CD8-positive, alpha-beta memory T cell (primary cell): ENCODE measurements at regions not wholly inside any gene's neighbourhood (a gene's known extent, or its start where the extent isn't known, plus 50 kb on each side); places are given as distances from the start of the nearest gene placed in this dataset.

Source experiments
- CTCF ChIA-PET: fragments of 350-600 bp; sonication (Branson Sonifier 250); formaldehyde crosslinking; loops from one replicate; lab custom pipeline; 2021; ENCODE audit warnings: antibody characterized with exemption; lab: Charles Lee
- POLR2A ChIA-PET: fragments of 350-600 bp; sonication (Branson Sonifier 250); formaldehyde crosslinking; loops from one replicate; lab custom pipeline; 2021; ENCODE audit warnings: antibody characterized with exemption; lab: Charles Lee
- DNase-seq, 5 donors: peaks; one replicate each; pipeline versions ENCODE4 v3.0.0 to v3.0.0-alpha.2; 2020 to 2022; ENCODE audit warnings: mixed read lengths in 1 of 5
- H3K27ac ChIP-seq: one replicate; pipeline ENCODE4 v1.7.0; 2013; ENCODE audit warnings: low read depth, mild to moderate bottlenecking, low read length, moderate library complexity
- H3K27me3 ChIP-seq: 2 replicates; pipeline ENCODE4 v1.7.0; 2013; ENCODE audit warnings: low read length, mild to moderate bottlenecking; ENCODE audit not compliant: insufficient read depth, poor library complexity, severe bottlenecking
- H3K36me3 ChIP-seq: 2 replicates; pipeline ENCODE4 v1.7.0; 2013; ENCODE audit warnings: mild to moderate bottlenecking, low read length, moderate library complexity; ENCODE audit not compliant: insufficient read depth
- H3K4me1 ChIP-seq: 2 replicates; pipeline ENCODE4 v1.7.0; 2013; ENCODE audit warnings: mild to moderate bottlenecking, low read length, moderate library complexity; ENCODE audit not compliant: insufficient read depth
- H3K4me3 ChIP-seq: 2 replicates; pipeline ENCODE4 v1.7.0; 2013; ENCODE audit warnings: mild to moderate bottlenecking, low read length
- H3K9me3 ChIP-seq: 2 replicates; pipeline ENCODE4 v1.7.0; 2013; ENCODE audit warnings: mild to moderate bottlenecking, low read length
- H3K27ac Mint-ChIP-seq, 8 donors: one replicate each; pipeline ENCODE4 v1.8.0; 2020 to 2021; ENCODE audit warnings: mixed read lengths in 8 of 8, mild to moderate bottlenecking in 6 of 8, inconsistent platforms in 3 of 8, moderate library complexity in 3 of 8
- H3K27me3 Mint-ChIP-seq, 2 donors: one replicate each; pipeline ENCODE4 v1.8.0; 2020 to 2021; ENCODE audit warnings: mixed read lengths in 2 of 2, mild to moderate bottlenecking in 1 of 2, moderate library complexity in 1 of 2
- H3K36me3 Mint-ChIP-seq, 3 donors: one replicate each; pipeline ENCODE4 v1.8.0; 2020 to 2021; ENCODE audit warnings: mixed read lengths in 3 of 3, inconsistent platforms in 1 of 3, mild to moderate bottlenecking in 1 of 3
- H3K4me1 Mint-ChIP-seq, 3 donors: one replicate each; pipeline ENCODE4 v1.8.0; 2020 to 2021; ENCODE audit warnings: mixed read lengths in 3 of 3, inconsistent platforms in 1 of 3, mild to moderate bottlenecking in 1 of 3
- H3K4me3 Mint-ChIP-seq, 7 donors: one replicate each; pipeline ENCODE4 v1.8.0; 2020 to 2021; ENCODE audit warnings: mixed read lengths in 7 of 7, mild to moderate bottlenecking in 6 of 7, moderate library complexity in 4 of 7, inconsistent platforms in 2 of 7
- H3K9me3 Mint-ChIP-seq, 5 donors: one replicate each; pipeline ENCODE4 v1.8.0; 2020 to 2022; ENCODE audit warnings: mixed read lengths in 5 of 5, mild to moderate bottlenecking in 3 of 5, moderate library complexity in 2 of 5, inconsistent platforms in 1 of 5

DNA sequence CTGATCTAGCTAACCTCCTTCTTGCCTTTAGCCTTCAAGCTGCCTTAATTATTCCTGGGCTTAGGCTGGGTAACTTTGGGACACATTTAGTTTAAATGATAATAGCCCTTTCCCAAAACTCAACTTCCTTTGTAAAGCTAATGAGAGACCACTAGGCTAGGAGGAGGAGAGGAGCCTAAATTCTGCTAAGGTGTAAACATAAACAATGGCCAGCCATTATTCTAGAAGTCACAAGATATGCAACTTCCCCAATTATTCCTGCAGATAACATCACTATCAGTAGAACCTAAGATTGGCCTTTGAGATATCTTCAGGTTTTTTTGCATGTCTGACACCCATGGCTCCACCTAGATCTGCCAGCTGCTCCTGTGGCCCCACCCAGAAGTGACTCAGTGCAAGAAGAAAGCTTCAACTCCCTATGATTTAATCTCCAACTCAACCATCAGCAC, 131.2 kb upstream of the FAM20A start:
- CTCF ChIA-PET = no interaction called here
- Histone ChIP-seq H3K4me3 (no peak overlapping the region), H3K27ac (no peak overlapping the region), H3K9me3 (no peaks in the 10 kb centered on the region), H3K36me3 (no peaks in the 10 kb centered on the region), H3K4me1 (no peaks in the 10 kb centered on the region), H3K27me3 (no peaks in the 10 kb centered on the region)
- POLR2A ChIA-PET = no interaction called here
- Mint-ChIP-seq H3K27me3 (peaks cover 7 to 39% of the 10 kb centered on the region in 2 donors), H3K4me1 (no peaks in the 10 kb centered on the region), H3K9me3 (peaks cover 0 to 4% (median 0%) of the 10 kb centered on the region in 5 donors), H3K36me3 (peaks cover 0 to 2% (median 0%) of the 10 kb centered on the region in 3 donors), H3K4me3 (no peak overlapping the region), H3K27ac (no peak overlapping the region)
- no peak for DNase-seq

DNA sequence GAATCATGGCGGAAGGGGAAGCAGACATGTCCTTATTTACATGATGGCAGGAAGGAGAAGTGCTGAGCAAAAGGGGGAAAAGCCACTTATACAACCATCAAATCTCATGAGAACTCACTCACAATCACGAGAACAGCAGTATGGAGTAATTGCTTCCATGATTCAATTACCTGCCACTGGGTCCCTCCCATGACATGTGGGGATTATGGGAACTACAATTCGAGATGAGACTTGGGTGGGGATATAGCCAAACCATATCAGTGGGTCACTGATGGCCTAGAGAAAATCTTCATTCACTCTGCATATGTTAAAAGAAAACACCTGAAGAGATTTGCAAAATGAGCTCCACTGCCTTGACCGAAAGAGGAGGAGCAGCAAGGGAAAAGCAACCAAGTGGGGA, 130.3 kb upstream of the FAM20A start:
- Mint-ChIP-seq H3K36me3 (peaks cover 0 to 2% (median 0%) of the 10 kb centered on the region in 3 donors), H3K4me1 (no peaks in the 10 kb centered on the region), H3K9me3 (peaks cover 0 to 4% (median 0%) of the 10 kb centered on the region in 5 donors), H3K27me3 (peaks cover 10 to 37% of the 10 kb centered on the region in 2 donors), H3K27ac (no peak overlapping the region), H3K4me3 (no peak overlapping the region)
- no peak overlapping the region for H3K4me3 ChIP-seq
- ChIA-PET POLR2A (no interaction called here), CTCF (no interaction called here)
- H3K9me3 ChIP-seq = no peaks in the 10 kb centered on the region
- H3K4me1 ChIP-seq = no peaks in the 10 kb centered on the region
- H3K27ac ChIP-seq = no peak overlapping the region
- no peak for DNase-seq
- no peaks in the 10 kb centered on the region for H3K27me3 ChIP-seq
- no peaks in the 10 kb centered on the region for H3K36me3 ChIP-seq

DNA sequence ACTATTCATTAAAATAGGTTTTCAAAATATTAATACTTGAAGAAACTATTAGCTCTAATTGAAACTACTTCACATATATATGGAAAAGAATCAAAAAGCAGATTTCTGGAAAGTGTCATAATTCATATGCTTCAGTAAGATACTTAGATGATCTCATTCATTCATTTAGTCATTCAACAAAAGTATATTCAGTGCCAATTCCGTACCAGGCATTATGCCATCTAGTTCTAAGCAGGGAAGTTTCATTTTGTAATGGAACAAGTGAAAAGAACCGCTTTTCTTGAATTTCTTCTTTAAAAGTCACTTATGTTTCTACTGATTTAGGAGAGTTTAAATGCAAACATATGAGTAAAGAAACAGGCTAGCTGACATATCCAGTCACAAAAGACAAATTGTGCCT, 118.3 kb upstream of the FAM20A start:
- no peaks in the 10 kb centered on the region for H3K9me3 Mint-ChIP-seq
- H3K4me3 Mint-ChIP-seq = no peak overlapping the region
- POLR2A ChIA-PET = no interaction called here
- H3K27me3 ChIP-seq = no peaks in the 10 kb centered on the region
- peaks cover 16 to 50% of the 10 kb centered on the region in 2 donors for H3K27me3 Mint-ChIP-seq
- no peaks in the 10 kb centered on the region for H3K36me3 Mint-ChIP-seq
- H3K4me1 Mint-ChIP-seq = no peaks in the 10 kb centered on the region
- no peak overlapping the region for H3K4me3 ChIP-seq
- CTCF ChIA-PET = no interaction called here
- H3K4me1 ChIP-seq = no peaks in the 10 kb centered on the region
- H3K27ac Mint-ChIP-seq = no peak overlapping the region
- no peak for DNase-seq
- no peaks in the 10 kb centered on the region for H3K36me3 ChIP-seq
- no peaks in the 10 kb centered on the region for H3K9me3 ChIP-seq
- no peak overlapping the region for H3K27ac ChIP-seq

GRCh38 chr17:68718926-68719325, 117.8 kb upstream of the FAM20A start:
- H3K4me3 Mint-ChIP-seq = no peak overlapping the region
- Histone ChIP-seq H3K9me3 (no peaks in the 10 kb centered on the region), H3K27ac (no peak overlapping the region), H3K4me3 (no peak overlapping the region), H3K27me3 (no peaks in the 10 kb centered on the region), H3K36me3 (no peaks in the 10 kb centered on the region), H3K4me1 (no peaks in the 10 kb centered on the region)
- no peak for DNase-seq
- H3K9me3 Mint-ChIP-seq = no peaks in the 10 kb centered on the region
- ChIA-PET CTCF (no interaction called here), POLR2A (no interaction called here)
- H3K4me1 Mint-ChIP-seq = no peaks in the 10 kb centered on the region
- H3K27ac Mint-ChIP-seq = no peak overlapping the region
- H3K36me3 Mint-ChIP-seq = no peaks in the 10 kb centered on the region
- H3K27me3 Mint-ChIP-seq = peaks cover 17 to 52% of the 10 kb centered on the region in 2 donors

DNA sequence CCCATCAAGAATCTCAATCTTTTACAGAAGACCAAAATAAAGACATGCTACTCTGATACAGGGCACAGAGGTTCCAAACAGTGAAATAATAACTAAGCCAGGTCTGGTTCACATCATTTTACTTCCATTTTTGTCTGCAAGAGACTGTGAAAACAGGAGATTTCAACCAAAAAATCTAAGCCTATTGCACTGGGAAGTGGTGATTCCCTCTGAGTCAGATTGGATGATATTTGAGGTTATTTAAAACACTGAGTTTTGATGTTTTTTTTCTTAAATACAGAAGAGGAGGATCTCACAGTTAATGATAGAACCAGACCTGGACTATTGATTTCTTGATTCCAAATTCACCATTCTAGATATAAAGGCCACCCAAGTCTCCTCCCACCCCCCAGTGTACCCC, 117.3 kb upstream of the FAM20A start:
- no peak overlapping the region for H3K27ac Mint-ChIP-seq
- POLR2A ChIA-PET = no interaction called here
- no peaks in the 10 kb centered on the region for H3K4me1 Mint-ChIP-seq
- Histone ChIP-seq H3K9me3 (no peaks in the 10 kb centered on the region), H3K4me3 (no peak overlapping the region), H3K36me3 (no peaks in the 10 kb centered on the region), H3K27ac (no peak overlapping the region), H3K4me1 (no peaks in the 10 kb centered on the region), H3K27me3 (no peaks in the 10 kb centered on the region)
- H3K27me3 Mint-ChIP-seq = peaks cover 17 to 51% of the 10 kb centered on the region in 2 donors
- H3K36me3 Mint-ChIP-seq = no peaks in the 10 kb centered on the region
- CTCF ChIA-PET = no interaction called here
- no peak for DNase-seq
- no peaks in the 10 kb centered on the region for H3K9me3 Mint-ChIP-seq
- H3K4me3 Mint-ChIP-seq = no peak overlapping the region

GRCh38 chr17:68714676-68715075, 113.5 kb upstream of the FAM20A start:
- Mint-ChIP-seq H3K27ac (no peak overlapping the region), H3K9me3 (no peaks in the 10 kb centered on the region), H3K4me1 (no peaks in the 10 kb centered on the region), H3K36me3 (no peaks in the 10 kb centered on the region), H3K4me3 (no peak overlapping the region), H3K27me3 (peaks cover 14 to 40% of the 10 kb centered on the region in 2 donors)
- H3K27me3 ChIP-seq = no peaks in the 10 kb centered on the region
- H3K4me1 ChIP-seq = no peaks in the 10 kb centered on the region
- ChIA-PET CTCF (no interaction called here), POLR2A (no interaction called here)
- no peak for DNase-seq
- H3K4me3 ChIP-seq = no peak overlapping the region
- H3K9me3 ChIP-seq = no peaks in the 10 kb centered on the region
- no peak overlapping the region for H3K27ac ChIP-seq
- H3K36me3 ChIP-seq = no peaks in the 10 kb centered on the region

DNA sequence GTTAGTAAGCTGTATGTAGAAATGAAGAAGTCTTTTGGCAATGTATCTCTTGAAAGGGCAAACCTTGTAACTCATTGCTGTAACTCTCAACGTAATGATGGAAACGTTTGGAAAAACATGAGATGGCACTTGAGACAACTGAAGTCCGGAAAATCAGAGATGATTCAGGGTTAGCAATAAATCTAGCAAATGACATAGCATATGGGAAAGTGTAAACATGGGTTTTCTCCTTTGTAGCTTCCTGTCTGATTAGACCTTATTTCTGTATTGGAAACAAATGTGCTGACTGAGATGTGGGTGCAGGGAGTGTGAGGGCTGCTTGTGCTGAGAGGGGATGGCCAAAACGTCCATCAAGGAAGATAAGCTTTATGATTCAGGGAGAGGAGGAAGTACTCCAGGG, 110.7 kb upstream of the FAM20A start:
- ChIA-PET CTCF (no interaction called here), POLR2A (no interaction called here)
- DNase-seq = no peak
- Histone ChIP-seq H3K9me3 (no peaks in the 10 kb centered on the region), H3K27ac (no peak overlapping the region), H3K4me1 (no peaks in the 10 kb centered on the region), H3K27me3 (no peaks in the 10 kb centered on the region), H3K36me3 (no peaks in the 10 kb centered on the region), H3K4me3 (no peak overlapping the region)
- Mint-ChIP-seq H3K27ac (no peak overlapping the region), H3K4me1 (no peaks in the 10 kb centered on the region), H3K9me3 (no peaks in the 10 kb centered on the region), H3K27me3 (peaks cover 9 to 40% of the 10 kb centered on the region in 2 donors), H3K36me3 (no peaks in the 10 kb centered on the region), H3K4me3 (no peak overlapping the region)

- no peak overlapping the region for H3K4me3 ChIP-seq
- Mint-ChIP-seq H3K4me3 (no peak overlapping the region), H3K27ac (peak overlapping the region in 1 of 8 donors; percentile 3), H3K4me1 (no peaks in the 10 kb centered on the region), H3K36me3 (no peaks in the 10 kb centered on the region), H3K27me3 (peaks cover 9 to 33% of the 10 kb centered on the region in 2 donors), H3K9me3 (peaks cover 0 to 4% (median 0%) of the 10 kb centered on the region in 5 donors)
- ChIA-PET POLR2A (no interaction called here), CTCF (no interaction called here)
- no peak overlapping the region for H3K27ac ChIP-seq
- H3K27me3 ChIP-seq = no peaks in the 10 kb centered on the region
- no peaks in the 10 kb centered on the region for H3K4me1 ChIP-seq
- H3K9me3 ChIP-seq = no peaks in the 10 kb centered on the region
- DNase-seq = no peak
- H3K36me3 ChIP-seq = no peaks in the 10 kb centered on the region
These were observed 109.8 kb upstream of the FAM20A start for GRCh38 chr17:68710976-68711375.
